ENCODE measurements at regions not wholly inside any gene's neighbourhood (a gene's known extent, or its start where the extent isn't known, plus 50 kb on each side); places are given as distances from the start of the nearest gene placed in this dataset.

DNA sequence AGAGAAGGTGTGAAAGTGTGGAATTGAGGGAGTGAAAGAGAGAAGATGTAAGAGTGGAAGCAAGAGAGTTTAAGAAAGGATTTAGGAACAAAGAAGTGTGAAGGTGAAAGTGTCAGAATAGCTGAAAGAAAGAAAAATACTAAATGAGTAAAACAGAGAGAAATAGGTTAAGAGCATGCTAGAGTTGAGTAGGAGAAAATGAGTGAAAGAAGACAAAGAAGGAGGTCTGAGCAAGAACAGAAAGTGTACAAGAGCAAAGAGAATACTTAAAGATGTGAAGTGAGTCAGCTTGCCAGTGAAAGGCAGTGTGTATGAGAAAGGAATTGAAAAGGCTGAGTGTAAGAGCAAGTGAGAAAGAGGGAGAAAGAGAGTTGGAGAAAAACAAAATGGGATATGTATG lies 348.8 kb upstream of the BCHE start:
- TF ChIP-seq, protein P1, sequence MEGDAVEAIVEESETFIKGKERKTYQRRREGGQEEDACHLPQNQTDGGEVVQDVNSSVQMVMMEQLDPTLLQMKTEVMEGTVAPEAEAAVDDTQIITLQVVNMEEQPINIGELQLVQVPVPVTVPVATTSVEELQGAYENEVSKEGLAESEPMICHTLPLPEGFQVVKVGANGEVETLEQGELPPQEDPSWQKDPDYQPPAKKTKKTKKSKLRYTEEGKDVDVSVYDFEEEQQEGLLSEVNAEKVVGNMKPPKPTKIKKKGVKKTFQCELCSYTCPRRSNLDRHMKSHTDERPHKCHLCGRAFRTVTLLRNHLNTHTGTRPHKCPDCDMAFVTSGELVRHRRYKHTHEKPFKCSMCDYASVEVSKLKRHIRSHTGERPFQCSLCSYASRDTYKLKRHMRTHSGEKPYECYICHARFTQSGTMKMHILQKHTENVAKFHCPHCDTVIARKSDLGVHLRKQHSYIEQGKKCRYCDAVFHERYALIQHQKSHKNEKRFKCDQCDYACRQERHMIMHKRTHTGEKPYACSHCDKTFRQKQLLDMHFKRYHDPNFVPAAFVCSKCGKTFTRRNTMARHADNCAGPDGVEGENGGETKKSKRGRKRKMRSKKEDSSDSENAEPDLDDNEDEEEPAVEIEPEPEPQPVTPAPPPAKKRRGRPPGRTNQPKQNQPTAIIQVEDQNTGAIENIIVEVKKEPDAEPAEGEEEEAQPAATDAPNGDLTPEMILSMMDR (IDR thresholded peaks at IDR 0.05), result no peak
- TF ChIP-seq EZH2 (IDR thresholded peaks at IDR 0.05; ENCODE audit: borderline replicate concordance, insufficient read depth, low read depth, low read length, poor library complexity, severe bottlenecking), result no peak
